DOHH2 (cell line): ENCODE measurements at regions not wholly inside any gene's neighbourhood (a gene's known extent, or its start where the extent isn't known, plus 50 kb on each side); places are given as distances from the start of the nearest gene placed in this dataset.

Source experiments
- EZH2phosphoT487 ChIP-seq: fragments of 200-600 bp; sonication (generic); IDR thresholded peaks from 2 replicates; pipeline ENCODE4 v1.6.1; 2017; ENCODE audit warnings: borderline replicate concordance, mild to moderate bottlenecking, antibody characterized with exemption, low read length, moderate library complexity, mixed read lengths
- TF ChIP-seq, protein P1 (sequence below): fragments of 200-600 bp; sonication (generic); IDR thresholded peaks from one replicate; pipeline ENCODE4 v1.5.1; 2014; ENCODE audit warnings: antibody characterized with exemption, mild to moderate bottlenecking, low read depth, low read length; ENCODE audit not compliant: poor library complexity, severe bottlenecking

DNA sequence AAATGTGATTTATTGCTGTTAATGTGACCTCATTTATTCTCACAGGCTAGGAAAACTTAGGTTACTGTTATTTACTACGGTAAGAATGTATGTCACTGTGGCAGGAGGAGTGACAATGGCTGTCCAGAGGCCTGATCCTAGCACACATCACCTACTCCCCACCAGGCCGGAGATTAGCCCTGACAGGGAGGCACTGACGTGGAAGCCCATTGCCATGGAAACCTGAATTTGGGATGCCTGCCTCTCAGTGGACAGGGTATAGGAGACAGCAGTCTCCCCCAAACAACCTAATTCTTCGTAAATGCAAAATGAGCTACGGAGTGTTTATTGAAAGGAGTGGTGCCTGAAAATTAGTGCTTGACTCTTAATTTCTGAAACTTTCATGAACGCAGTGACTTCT is 87.6 kb upstream of the SMARCA2 start:
- TF ChIP-seq, protein P1, sequence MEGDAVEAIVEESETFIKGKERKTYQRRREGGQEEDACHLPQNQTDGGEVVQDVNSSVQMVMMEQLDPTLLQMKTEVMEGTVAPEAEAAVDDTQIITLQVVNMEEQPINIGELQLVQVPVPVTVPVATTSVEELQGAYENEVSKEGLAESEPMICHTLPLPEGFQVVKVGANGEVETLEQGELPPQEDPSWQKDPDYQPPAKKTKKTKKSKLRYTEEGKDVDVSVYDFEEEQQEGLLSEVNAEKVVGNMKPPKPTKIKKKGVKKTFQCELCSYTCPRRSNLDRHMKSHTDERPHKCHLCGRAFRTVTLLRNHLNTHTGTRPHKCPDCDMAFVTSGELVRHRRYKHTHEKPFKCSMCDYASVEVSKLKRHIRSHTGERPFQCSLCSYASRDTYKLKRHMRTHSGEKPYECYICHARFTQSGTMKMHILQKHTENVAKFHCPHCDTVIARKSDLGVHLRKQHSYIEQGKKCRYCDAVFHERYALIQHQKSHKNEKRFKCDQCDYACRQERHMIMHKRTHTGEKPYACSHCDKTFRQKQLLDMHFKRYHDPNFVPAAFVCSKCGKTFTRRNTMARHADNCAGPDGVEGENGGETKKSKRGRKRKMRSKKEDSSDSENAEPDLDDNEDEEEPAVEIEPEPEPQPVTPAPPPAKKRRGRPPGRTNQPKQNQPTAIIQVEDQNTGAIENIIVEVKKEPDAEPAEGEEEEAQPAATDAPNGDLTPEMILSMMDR = no peak
- TF ChIP-seq EZH2phosphoT487 = no peak
